ENCODE measurements at regions not wholly inside any gene's neighbourhood (a gene's known extent, or its start where the extent isn't known, plus 50 kb on each side); places are given as distances from the start of the nearest gene placed in this dataset.

DNA sequence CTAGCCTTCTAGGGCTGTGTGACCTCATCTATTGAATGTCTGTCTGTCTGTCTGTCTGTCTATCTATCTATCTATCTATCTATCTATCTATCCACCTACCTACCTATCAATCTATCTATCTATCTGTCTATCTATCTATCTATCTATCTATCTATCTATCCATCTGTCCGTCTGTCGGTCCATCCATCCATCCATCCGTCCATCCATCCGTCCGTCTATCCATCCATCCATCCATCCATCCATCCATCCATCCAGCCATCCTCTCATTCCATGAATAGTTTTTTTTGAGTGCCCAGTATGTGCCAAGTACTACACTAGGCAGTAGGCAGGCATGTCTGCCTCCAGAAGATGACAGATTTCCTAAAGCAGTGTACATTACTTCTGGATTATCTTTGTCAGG, 122.5 kb downstream of the FOXB1 start:
- TF ChIP-seq, protein P1, sequence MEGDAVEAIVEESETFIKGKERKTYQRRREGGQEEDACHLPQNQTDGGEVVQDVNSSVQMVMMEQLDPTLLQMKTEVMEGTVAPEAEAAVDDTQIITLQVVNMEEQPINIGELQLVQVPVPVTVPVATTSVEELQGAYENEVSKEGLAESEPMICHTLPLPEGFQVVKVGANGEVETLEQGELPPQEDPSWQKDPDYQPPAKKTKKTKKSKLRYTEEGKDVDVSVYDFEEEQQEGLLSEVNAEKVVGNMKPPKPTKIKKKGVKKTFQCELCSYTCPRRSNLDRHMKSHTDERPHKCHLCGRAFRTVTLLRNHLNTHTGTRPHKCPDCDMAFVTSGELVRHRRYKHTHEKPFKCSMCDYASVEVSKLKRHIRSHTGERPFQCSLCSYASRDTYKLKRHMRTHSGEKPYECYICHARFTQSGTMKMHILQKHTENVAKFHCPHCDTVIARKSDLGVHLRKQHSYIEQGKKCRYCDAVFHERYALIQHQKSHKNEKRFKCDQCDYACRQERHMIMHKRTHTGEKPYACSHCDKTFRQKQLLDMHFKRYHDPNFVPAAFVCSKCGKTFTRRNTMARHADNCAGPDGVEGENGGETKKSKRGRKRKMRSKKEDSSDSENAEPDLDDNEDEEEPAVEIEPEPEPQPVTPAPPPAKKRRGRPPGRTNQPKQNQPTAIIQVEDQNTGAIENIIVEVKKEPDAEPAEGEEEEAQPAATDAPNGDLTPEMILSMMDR (conservative IDR thresholded peaks at IDR 0.05; ENCODE audit: low read length), result no peak
- no peak for TF ChIP-seq EZH2phosphoT487 (IDR thresholded peaks at IDR 0.05; ENCODE audit: borderline replicate concordance)
- peak overlapping the region; percentile 80 for H3K4me3 ChIP-seq (ENCODE audit: low read length, poor library complexity, severe bottlenecking)
- H3K79me2 ChIP-seq (ENCODE audit: insufficient read depth, low read length), result no peaks in the 10 kb centered on the region
- H3K9me2 ChIP-seq (replicated peaks; ENCODE audit: low read depth, low read length), result no peaks in the 10 kb centered on the region
- H3K27me3 ChIP-seq (ENCODE audit: insufficient read depth, low read length, poor library complexity, severe bottlenecking), result no peaks in the 10 kb centered on the region
- H2AFZ ChIP-seq (ENCODE audit: low read length), result no peak overlapping the region
- no peaks in the 10 kb centered on the region for H3K36me3 ChIP-seq (ENCODE audit: insufficient read depth, low read length)
- H3K9me3 ChIP-seq (ENCODE audit: insufficient read depth, low read depth, low read length), result no peaks in the 10 kb centered on the region
- H4K20me1 ChIP-seq (ENCODE audit: insufficient read depth, low read length, poor library complexity, severe bottlenecking), result no peaks in the 10 kb centered on the region
- H3K4me2 ChIP-seq (ENCODE audit: low read depth, low read length, poor library complexity, severe bottlenecking), result peak overlapping the region; percentile 94
- peaks cover 63% of the 10 kb centered on the region for H3K4me1 ChIP-seq (ENCODE audit: insufficient read depth, low read length, poor library complexity, severe bottlenecking)
- peak overlapping the region; percentile 79 for H3K9ac ChIP-seq (ENCODE audit: low read depth, low read length, poor library complexity, severe bottlenecking)
- no peaks in the 10 kb centered on the region for H3F3A ChIP-seq (ENCODE audit: low read depth)

DNA sequence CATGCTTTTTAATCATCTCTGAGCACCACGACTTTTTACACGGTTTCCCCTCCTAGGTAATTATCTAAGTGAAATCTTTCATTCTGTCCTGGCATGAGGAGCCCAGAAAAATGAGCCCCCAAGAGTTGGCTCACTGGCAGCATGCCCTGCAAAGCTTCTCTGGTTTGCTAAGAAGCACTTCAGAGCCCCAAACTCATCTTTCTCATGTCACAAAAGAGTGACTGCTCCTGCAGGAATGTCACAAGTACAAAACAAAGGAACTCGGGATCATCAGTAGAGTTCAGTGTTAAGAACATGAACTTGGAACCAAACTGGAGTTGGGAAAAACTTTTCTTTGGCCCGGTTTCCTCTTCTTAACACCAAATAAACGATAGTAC, 123.9 kb downstream of the FOXB1 start:
- no peaks in the 10 kb centered on the region for H3K27me3 ChIP-seq (ENCODE audit: insufficient read depth, low read length, poor library complexity, severe bottlenecking)
- H3K9me3 ChIP-seq (ENCODE audit: insufficient read depth, low read depth, low read length), result no peaks in the 10 kb centered on the region
- H4K20me1 ChIP-seq (ENCODE audit: insufficient read depth, low read length, poor library complexity, severe bottlenecking), result no peaks in the 10 kb centered on the region
- peaks cover 63% of the 10 kb centered on the region for H3K4me1 ChIP-seq (ENCODE audit: insufficient read depth, low read length, poor library complexity, severe bottlenecking)
- H3F3A ChIP-seq (ENCODE audit: low read depth), result no peaks in the 10 kb centered on the region
- H3K4me3 ChIP-seq (ENCODE audit: low read length, poor library complexity, severe bottlenecking), result peak overlapping the region; percentile 80
- peak overlapping the region; percentile 92 for H2AFZ ChIP-seq (ENCODE audit: low read length)
- no peaks in the 10 kb centered on the region for H3K9me2 ChIP-seq (replicated peaks; ENCODE audit: low read depth, low read length)
- H3K4me2 ChIP-seq (ENCODE audit: low read depth, low read length, poor library complexity, severe bottlenecking), result peak overlapping the region; percentile 94
- H3K36me3 ChIP-seq (ENCODE audit: insufficient read depth, low read length), result no peaks in the 10 kb centered on the region
- H3K9ac ChIP-seq (ENCODE audit: low read depth, low read length, poor library complexity, severe bottlenecking), result peak overlapping the region; percentile 79
- no peaks in the 10 kb centered on the region for H3K79me2 ChIP-seq (ENCODE audit: insufficient read depth, low read length)
- TF ChIP-seq, protein P1 (conservative IDR thresholded peaks at IDR 0.05; ENCODE audit: low read length), result no peak
- no peak for TF ChIP-seq EZH2phosphoT487 (IDR thresholded peaks at IDR 0.05; ENCODE audit: borderline replicate concordance)

DNA sequence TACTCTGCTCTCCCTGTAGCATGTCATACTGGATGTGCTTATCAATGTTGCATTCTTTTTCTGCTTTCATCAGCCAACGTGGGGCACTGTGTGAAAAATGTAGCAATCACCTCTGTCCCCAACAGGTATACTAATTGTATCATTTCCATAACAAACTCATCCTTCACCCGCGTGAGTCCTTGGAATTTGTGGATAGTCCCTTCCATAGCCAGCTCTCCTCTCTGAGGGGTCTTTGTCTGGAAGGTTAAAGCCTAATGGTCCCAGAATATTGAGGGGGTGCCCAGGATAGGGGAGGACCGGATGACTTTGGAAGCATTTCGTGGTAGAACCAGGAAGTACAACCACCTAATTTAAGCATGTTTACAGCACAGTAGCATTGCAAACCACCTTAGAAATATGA, 124.6 kb downstream of the FOXB1 start:
- H3K79me2 ChIP-seq (ENCODE audit: insufficient read depth, low read length), result no peaks in the 10 kb centered on the region
- no peaks in the 10 kb centered on the region for H3K36me3 ChIP-seq (ENCODE audit: insufficient read depth, low read length)
- H2AFZ ChIP-seq (ENCODE audit: low read length), result peak overlapping the region; percentile 92
- TF ChIP-seq EZH2phosphoT487 (IDR thresholded peaks at IDR 0.05; ENCODE audit: borderline replicate concordance), result no peak
- TF ChIP-seq, protein P1 (conservative IDR thresholded peaks at IDR 0.05; ENCODE audit: low read length), result no peak
- H3K4me3 ChIP-seq (ENCODE audit: low read length, poor library complexity, severe bottlenecking), result no peak overlapping the region
- peak overlapping the region; percentile 79 for H3K9ac ChIP-seq (ENCODE audit: low read depth, low read length, poor library complexity, severe bottlenecking)
- no peaks in the 10 kb centered on the region for H3K27me3 ChIP-seq (ENCODE audit: insufficient read depth, low read length, poor library complexity, severe bottlenecking)
- H3K4me2 ChIP-seq (ENCODE audit: low read depth, low read length, poor library complexity, severe bottlenecking), result peak overlapping the region; percentile 94
- H3F3A ChIP-seq (ENCODE audit: low read depth), result no peaks in the 10 kb centered on the region
- H3K4me1 ChIP-seq (ENCODE audit: insufficient read depth, low read length, poor library complexity, severe bottlenecking), result peaks cover 63% of the 10 kb centered on the region
- H3K9me3 ChIP-seq (ENCODE audit: insufficient read depth, low read depth, low read length), result no peaks in the 10 kb centered on the region
- H3K9me2 ChIP-seq (replicated peaks; ENCODE audit: low read depth, low read length), result no peaks in the 10 kb centered on the region
- no peaks in the 10 kb centered on the region for H4K20me1 ChIP-seq (ENCODE audit: insufficient read depth, low read length, poor library complexity, severe bottlenecking)

Data from Loucy (cell line).